Heart left ventricle (tissue), 13 donors: ENCODE measurements at regions not wholly inside any gene's neighbourhood (a gene's known extent, or its start where the extent isn't known, plus 50 kb on each side); places are given as distances from the start of the nearest gene placed in this dataset.

Source experiments
- CTCF ChIP-seq, 12 donors: fragments of 200-600 bp; sonication (generic) in 4 of 12; IDR thresholded peaks; one replicate each; pipeline versions ENCODE4 v1.5.0 to v1.8.0; 2018 to 2022; ENCODE audit warnings: antibody characterized with exemption in 12 of 12, mild to moderate bottlenecking in 5 of 12
- POLR2A ChIP-seq, 2 donors: fragments of 450-650 bp; IDR thresholded peaks; one replicate each; pipeline ENCODE4 v1.6.1; 2017; ENCODE audit warnings: antibody characterized with exemption in 2 of 2, mild to moderate bottlenecking in 2 of 2, moderate library complexity in 2 of 2
- donor health status: ischemic (EF 13 %, LVEDD 7.1; RV severe dilation, severe dysfunction).
- donor health status: DM: no; HTN: yes; CAD: no.
- donor health status: DM: no; HTN: no; CAD: no.
- donor health status: ischemic (EF 25% LVEDD 6.9; RV normal size, moderate dysfunction).
- donor health status: ischemic (EF 25% LVEDD 5.7; RV mildly dilated, moderate dysfunction).
- donor health status: ischemic (EF 35%, LVEDD 5.7; RV mildly dilated, moderate dysfunction).
- donor health status: nonischemic (EF 11% LVEDD 7.7; RV severe dilation, severe dysfunction).
- donor health status: DM: yes; HTN: yes; CAD: no.
- donor health status: PGD.
- donor health status: ischemic (EF 29% LVEDD 5.4; RV normal size, mild dysfunction).
- donor health status: nonischemic (EF 23%, LVEDD 6.1; RV moderate dilation, normal function).

GRCh38 chr14:98015921-98016320 lies 1218.7 kb downstream of the VRK1 start:
- no peak for TF ChIP-seq CTCF (IDR thresholded peaks at IDR 0.05)
- TF ChIP-seq POLR2A (IDR thresholded peaks at IDR 0.05) = no peak
